GM18907 (cell line): ENCODE measurements at regions not wholly inside any gene's neighbourhood (a gene's known extent, or its start where the extent isn't known, plus 50 kb on each side); places are given as distances from the start of the nearest gene placed in this dataset.

Experiments
- ATAC-seq: cut with Tn5 transposase; IDR thresholded peaks from one replicate; pipeline ENCODE4 v1.9.1; 2021; ENCODE audit warnings: mild to moderate bottlenecking, moderate library complexity; ENCODE audit not compliant: unreplicated experiment

DNA sequence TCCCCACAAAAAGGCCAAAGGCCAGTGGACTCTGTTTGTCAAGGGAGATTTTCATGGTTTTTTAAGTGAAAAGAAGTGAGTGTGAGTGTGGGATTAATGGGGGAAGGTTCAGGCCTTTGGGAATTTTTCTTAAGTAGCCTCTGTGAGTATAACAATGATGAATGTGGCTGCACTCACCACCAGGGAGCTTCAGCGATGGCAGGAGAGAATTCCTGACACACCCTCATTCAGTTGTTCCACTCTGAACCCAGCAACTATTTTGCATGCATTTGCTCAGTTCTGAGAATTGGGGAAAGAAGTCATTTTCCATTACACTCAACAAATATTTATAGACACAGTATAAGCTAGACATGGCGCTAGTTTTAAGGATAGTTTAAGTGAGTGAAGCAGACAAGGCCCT, 117.9 kb downstream of the CCNA1 start:
- no peak for ATAC-seq

DNA sequence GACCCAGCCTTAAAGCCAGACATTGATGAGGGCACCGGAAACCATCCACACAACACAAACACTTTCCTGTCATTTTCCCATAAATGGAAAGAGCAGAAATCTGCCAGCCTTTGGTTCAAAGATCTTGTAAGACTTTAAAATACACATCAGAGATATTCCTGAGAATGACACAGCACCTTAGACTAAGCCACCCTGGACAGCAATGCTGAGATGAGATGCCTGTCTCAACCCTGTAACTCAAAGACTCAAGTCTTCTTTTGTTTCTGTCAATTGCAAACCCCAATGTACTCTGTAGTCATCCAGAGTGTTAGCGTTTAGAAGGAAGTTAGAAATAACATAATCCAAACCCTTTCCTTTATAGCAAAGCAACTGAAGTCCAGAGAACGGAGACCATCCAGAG, 119.2 kb downstream of the CCNA1 start:
- no peak for ATAC-seq

GRCh38 chr13:36552334-36552733, 120.0 kb downstream of the CCNA1 start:
- ATAC-seq, result peak; percentile 43

GRCh38 chr13:36553491-36553890, 120.3 kb upstream of the SERTM1 start:
- ATAC-seq, result no peak

DNA sequence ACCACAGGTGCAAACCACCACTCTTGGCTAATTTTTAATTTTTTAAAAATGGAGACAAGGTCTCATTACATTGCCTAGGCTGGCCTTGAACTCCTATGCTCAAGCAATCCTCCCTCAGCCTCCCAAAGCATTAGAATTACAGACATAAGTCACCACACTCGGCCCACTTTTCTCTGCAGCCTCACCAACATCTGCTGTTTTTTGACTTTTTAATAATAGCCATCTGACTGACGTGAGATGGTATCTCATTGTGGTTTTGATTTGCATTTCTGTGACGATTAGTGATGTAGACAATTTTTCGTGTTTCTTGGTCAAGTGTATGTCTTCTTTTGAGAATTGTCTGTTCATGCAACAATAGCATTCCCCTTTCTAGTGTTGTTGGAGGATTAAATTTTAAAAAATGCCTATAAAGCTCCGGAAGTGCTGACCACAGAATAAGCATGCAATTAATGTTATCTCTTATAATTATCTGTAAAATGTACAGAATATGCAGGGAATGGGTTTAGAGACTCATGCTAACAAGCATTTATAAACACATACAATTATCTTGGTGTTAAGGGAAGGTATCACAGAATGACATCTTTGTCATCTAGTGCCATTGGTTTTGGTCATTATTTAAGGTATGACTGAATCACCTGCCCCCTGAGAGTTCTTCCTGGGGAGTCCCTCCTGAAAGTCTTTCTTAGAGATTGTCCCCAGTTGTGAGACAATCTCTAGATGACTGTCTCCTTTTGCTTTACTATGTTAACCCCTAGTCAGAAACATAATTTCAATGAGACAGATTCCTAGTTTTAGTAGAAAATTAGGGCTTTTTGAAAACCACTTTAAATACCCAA, 118.5 kb upstream of the SERTM1 start:
- peak; percentile 60 for ATAC-seq

- no peak for ATAC-seq
Measured at GRCh38 chr13:36559375-36559774, 114.4 kb upstream of the SERTM1 start.

- ATAC-seq, result no peak
Measured at GRCh38 chr13:36567485-36567884, 106.3 kb upstream of the SERTM1 start.

DNA sequence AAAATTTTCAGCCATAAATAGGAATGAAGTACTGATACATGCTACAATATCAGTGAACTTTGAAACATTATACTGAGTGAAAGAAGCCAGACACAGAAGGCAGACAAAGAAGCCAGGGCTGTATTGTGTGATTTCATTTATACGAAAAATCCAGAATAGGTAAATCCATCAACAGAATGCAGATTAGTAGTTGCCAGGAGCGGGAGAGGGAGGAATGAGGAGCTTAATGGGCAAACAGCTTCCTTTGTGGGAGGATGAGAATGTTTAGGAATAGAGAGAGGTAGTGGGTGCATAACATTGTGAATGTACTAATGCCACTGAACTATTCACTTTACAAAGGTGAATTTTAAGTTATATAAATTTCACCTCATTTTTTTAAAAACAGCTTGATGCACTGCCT, 103.3 kb upstream of the SERTM1 start:
- ATAC-seq, result no peak

DNA sequence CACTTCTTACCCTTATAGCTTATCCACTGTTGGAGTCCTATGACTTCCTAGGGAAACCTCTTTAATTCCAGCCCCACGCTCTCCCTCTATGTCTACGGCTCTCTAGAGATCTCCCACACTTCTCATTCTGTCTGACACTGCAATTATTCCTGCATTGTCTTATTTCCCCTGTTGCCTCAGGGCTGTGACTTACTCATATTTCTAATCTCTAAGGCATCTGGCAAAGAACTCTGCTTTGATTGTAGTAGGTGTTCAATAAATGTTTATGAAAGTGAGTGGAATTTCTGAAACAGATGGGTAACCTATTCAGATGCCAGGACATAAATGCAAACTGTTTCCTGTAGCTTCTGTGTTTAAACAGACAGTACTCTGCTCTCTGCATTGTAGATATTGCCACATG, 102.4 kb upstream of the SERTM1 start:
- no peak for ATAC-seq

GRCh38 chr13:36582977-36583376, 90.8 kb upstream of the SERTM1 start:
- no peak for ATAC-seq

DNA sequence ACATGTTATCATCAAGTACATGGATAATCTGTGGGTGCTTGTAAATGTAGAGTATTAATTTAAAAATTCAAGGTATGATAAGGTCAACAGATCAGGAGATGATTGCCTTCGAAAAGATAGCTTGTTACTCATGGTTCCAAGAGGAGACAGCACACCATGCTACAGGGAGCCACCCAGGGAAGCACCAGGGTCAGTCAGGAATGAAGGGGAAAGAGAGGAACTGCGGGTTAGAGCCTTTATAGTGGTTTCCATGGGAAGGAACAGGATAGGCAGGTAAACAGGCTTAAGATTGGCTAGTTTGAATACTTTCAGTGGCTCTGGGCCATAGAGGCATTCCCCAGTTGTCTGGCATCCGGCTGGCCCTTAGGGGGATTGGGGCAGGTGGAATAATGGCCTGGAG, 74.2 kb upstream of the SERTM1 start:
- no peak for ATAC-seq

GRCh38 chr13:36601186-36601585, 72.6 kb upstream of the SERTM1 start:
- no peak for ATAC-seq

- ATAC-seq, result no peak
Measured at GRCh38 chr13:36606060-36606459, 67.8 kb upstream of the SERTM1 start.

- no peak for ATAC-seq
Measured at GRCh38 chr13:36608474-36608873, 65.3 kb upstream of the SERTM1 start.

DNA sequence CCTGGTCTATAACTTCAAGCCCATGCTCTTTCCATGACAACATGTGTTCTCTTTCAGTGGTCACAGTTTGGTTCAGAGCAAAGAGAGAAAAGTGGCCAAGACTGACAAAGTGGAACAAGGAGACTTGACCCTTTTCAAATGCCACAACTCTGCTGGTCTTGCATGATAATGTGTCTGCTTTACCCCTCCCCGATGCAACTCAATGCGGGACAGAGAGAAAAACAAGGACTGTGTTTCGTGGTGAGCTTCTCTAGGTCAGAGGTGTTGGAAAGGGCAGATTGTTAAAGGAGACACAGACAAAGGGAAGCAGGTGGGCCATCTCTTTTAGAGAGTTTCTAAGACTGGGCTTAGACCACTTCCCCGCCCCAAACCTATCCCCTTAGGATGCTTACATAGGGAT, 61.6 kb upstream of the SERTM1 start:
- no peak for ATAC-seq

DNA sequence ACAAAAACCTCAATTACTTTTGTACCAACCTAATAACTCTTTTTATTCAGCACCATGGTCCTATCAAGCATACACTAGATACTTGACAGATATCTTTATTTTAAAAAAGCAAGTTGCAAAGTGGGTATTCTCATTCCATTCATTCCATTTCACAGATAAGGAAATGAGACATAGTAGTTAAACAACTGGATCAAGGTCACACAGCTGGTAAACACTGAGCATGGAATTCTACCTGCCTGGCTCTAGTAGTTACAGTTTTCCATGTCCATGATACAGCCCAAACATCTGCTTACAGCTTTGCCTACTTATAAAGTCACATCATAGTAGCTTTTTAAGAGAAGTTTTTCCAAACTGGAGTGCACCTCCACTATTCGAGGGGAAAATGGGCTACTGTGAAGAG, 57.1 kb upstream of the SERTM1 start:
- ATAC-seq, result no peak

DNA sequence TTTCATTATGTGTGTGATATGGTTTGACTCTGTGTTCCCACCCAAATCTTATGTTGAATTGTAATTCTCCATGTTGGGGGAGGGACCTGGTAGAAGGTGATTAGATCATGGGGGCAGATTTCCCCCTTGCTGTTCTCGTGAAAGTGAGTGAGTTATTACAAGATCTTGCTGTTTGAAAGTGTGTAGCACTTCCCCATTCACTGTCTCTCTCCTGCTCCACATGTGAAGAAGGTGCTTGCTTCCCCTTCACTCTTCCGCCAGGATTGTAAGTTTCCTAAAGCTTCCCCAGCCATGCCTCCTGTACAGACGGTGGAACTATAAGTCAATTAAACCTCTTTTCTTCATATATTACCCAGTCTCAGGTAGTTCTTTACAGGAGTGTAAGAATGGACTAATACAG, 54.3 kb upstream of the SERTM1 start:
- no peak for ATAC-seq
